Natural killer cell (primary cell): ENCODE measurements at regions not wholly inside any gene's neighbourhood (a gene's known extent, or its start where the extent isn't known, plus 50 kb on each side); places are given as distances from the start of the nearest gene placed in this dataset.

Source experiments
- ATAC-seq, 3 donors: fragments of 150-1000 bp in 2 of 3; fragments of 200-7000 bp in 1 of 3; cut with Tn5 transposase; 1 replicate in 1 of 3; 2 replicates in 2 of 3; pipeline ENCODE4 v1.10.0; 2021; ENCODE audit warnings: mild to moderate bottlenecking in 2 of 3, moderate library complexity in 2 of 3
- DNase-seq, 2 donors: peaks; one replicate each; pipeline versions ENCODE4 v3.0.0 to v3.0.0-alpha.2; 2013 to 2021; ENCODE audit warnings: mixed read lengths in 1 of 2
- H3K27ac ChIP-seq: one replicate; pipeline ENCODE4 v1.5.1; 2013; ENCODE audit warnings: mild to moderate bottlenecking, low read length
- H3K27me3 ChIP-seq: one replicate; pipeline ENCODE4 v1.6.1; 2013; ENCODE audit warnings: low read length; ENCODE audit not compliant: control insufficient read depth, insufficient read depth
- H3K36me3 ChIP-seq: one replicate; pipeline ENCODE4 v1.6.1; 2013; ENCODE audit warnings: low read length; ENCODE audit not compliant: control insufficient read depth, insufficient read depth
- H3K4me1 ChIP-seq: one replicate; pipeline ENCODE4 v1.6.1; 2013; ENCODE audit warnings: low read length; ENCODE audit not compliant: control insufficient read depth, insufficient read depth
- H3K4me3 ChIP-seq: one replicate; pipeline ENCODE4 v1.5.1; 2013; ENCODE audit warnings: low read length
- H3K9me3 ChIP-seq: one replicate; pipeline ENCODE4 v1.6.1; 2013; ENCODE audit warnings: low read length; ENCODE audit not compliant: control insufficient read depth, insufficient read depth
- H3K27ac Mint-ChIP-seq, 2 donors: one replicate each; pipeline ENCODE4 v1.8.0; 2022; ENCODE audit warnings: mild to moderate bottlenecking in 2 of 2, mixed read lengths in 2 of 2, moderate library complexity in 1 of 2
- H3K27me3 Mint-ChIP-seq, 2 donors: one replicate each; pipeline ENCODE4 v1.8.0; 2022; ENCODE audit warnings: low read depth in 2 of 2, mixed read lengths in 2 of 2
- H3K36me3 Mint-ChIP-seq: one replicate; pipeline ENCODE4 v1.8.0; 2022; ENCODE audit warnings: mixed read lengths
- H3K4me1 Mint-ChIP-seq, 2 donors: one replicate each; pipeline ENCODE4 v1.8.0; 2022; ENCODE audit warnings: mixed read lengths in 2 of 2
- H3K4me3 Mint-ChIP-seq: one replicate; pipeline ENCODE4 v1.8.0; 2022; ENCODE audit warnings: mild to moderate bottlenecking, moderate library complexity, mixed read lengths
- H3K9me3 Mint-ChIP-seq, 2 donors: one replicate each; pipeline ENCODE4 v1.8.0; 2022; ENCODE audit warnings: mixed read lengths in 2 of 2
- CTCF ChIP-seq: fragments of 200-600 bp; IDR thresholded peaks from one replicate; pipeline ENCODE4 v1.8.0; 2022; ENCODE audit warnings: antibody characterized with exemption
- WGBS: methylation state at CpG from one replicate; pipeline ENCODE4 v1.1.7; 2013; ENCODE audit warnings: missing lambda C conversion rate; ENCODE audit not compliant: insufficient coverage; 5-methylcytosine and 5-hydroxymethylcytosine counted together
- intact Hi-C: fragments of 100-400 bp; cut with micrococcal nuclease; formaldehyde crosslinking; loops from one replicate; pipeline ENCODE4 v1.14.2; 2022

GRCh38 chr6:137794516-137795201 lies 72.4 kb upstream of the TNFAIP3 start:
- DNase-seq: no peak
- Mint-ChIP-seq H3K4me3 (peak overlapping the region; percentile 43), H3K9me3 (no peaks in the 10 kb centered on the region), H3K27me3 (no peaks in the 10 kb centered on the region), H3K27ac (peak overlapping the region; percentile 77 to 86), H3K4me1 (peaks cover 40 to 42% of the 10 kb centered on the region in 2 donors), H3K36me3 (no peaks in the 10 kb centered on the region)
- no peak for TF ChIP-seq CTCF
- no peak overlapping the region for H3K4me3 ChIP-seq
- H3K27me3 ChIP-seq: no peaks in the 10 kb centered on the region
- peak in 2 of 3 donors; percentile 46 to 54 for ATAC-seq
- intact Hi-C loops: loop anchor here (1.0 kb wide), 1 partner anchor 86 kb away; no protein-coding TSS in a partner anchor
- H3K27ac ChIP-seq: peak overlapping the region; percentile 30
- WGBS: 65% methylated on average over 3 of the region's 4 CpGs
- H3K36me3 ChIP-seq: no peaks in the 10 kb centered on the region
- no peaks in the 10 kb centered on the region for H3K9me3 ChIP-seq
- peaks cover 30% of the 10 kb centered on the region for H3K4me1 ChIP-seq

DNA sequence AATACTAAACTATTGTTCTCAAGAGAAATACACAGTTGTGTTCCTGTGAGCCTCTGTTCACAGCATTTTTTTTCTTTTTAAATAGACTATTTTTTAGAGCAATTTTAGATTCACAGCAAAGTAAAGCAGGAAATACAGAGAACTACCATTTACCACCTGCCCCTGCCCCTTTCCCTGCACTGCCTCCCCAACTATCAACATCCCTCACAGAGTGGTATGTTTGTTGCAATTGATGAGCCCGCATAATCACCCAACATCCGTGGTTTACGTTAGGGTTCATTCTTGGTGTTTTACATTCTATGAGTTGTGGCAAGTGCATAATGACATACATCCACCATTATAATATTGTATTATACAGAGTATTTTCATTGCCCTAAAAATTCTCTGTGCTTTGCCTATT lies 71.6 kb upstream of the TNFAIP3 start:
- no peaks in the 10 kb centered on the region for H3K27me3 Mint-ChIP-seq
- no peak for TF ChIP-seq CTCF
- H3K27ac Mint-ChIP-seq: peak overlapping the region; percentile 77 to 86
- no CpG with 5 or more reads among the region's 3 CpGs for WGBS
- no peak overlapping the region for H3K4me3 ChIP-seq
- no peaks in the 10 kb centered on the region for H3K36me3 Mint-ChIP-seq
- H3K36me3 ChIP-seq: no peaks in the 10 kb centered on the region
- peak overlapping the region; percentile 43 for H3K4me3 Mint-ChIP-seq
- H3K4me1 ChIP-seq: peaks cover 36% of the 10 kb centered on the region
- H3K27ac ChIP-seq: no peak overlapping the region
- H3K27me3 ChIP-seq: no peaks in the 10 kb centered on the region
- no peaks in the 10 kb centered on the region for H3K9me3 ChIP-seq
- H3K4me1 Mint-ChIP-seq: peaks cover 48 to 50% of the 10 kb centered on the region in 2 donors
- intact Hi-C loops: loop anchor here (1.0 kb wide), 1 partner anchor 87 kb away; no protein-coding TSS in a partner anchor
- peak; percentile 32 to 68 (median 36) for ATAC-seq
- no peaks in the 10 kb centered on the region for H3K9me3 Mint-ChIP-seq
- peak in 1 of 2 donors; percentile 47 for DNase-seq

DNA sequence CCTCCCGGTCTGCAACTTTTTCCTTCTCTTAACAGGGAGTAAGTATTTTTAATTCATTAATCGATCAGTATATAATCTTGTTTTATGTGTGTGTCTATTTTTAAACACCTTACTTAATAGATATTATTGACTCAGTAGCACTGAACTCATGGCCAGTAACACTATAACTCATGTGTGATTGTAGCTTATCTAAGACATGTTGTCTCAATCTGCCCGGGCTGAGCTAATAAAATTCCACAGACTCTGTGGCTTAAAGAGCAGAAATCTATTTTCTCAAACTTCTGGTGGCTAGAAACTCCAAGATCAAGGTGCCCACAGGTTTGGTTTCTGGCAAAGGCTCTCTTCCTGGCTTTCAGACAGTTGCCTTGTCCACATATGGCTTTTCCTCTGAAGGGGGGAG lies 68.8 kb upstream of the TNFAIP3 start:
- no peaks in the 10 kb centered on the region for H3K36me3 Mint-ChIP-seq
- ATAC-seq (no peak), DNase-seq (no peak)
- H3K4me3 ChIP-seq: no peak overlapping the region
- TF ChIP-seq CTCF: no peak
- WGBS: 73% methylated on average over 1 of the region's 3 CpGs
- H3K36me3 ChIP-seq: no peaks in the 10 kb centered on the region
- no peak overlapping the region for H3K27ac ChIP-seq
- H3K4me1 ChIP-seq: peaks cover 32% of the 10 kb centered on the region
- H3K4me1 Mint-ChIP-seq: peaks cover 54 to 55% of the 10 kb centered on the region in 2 donors
- no peaks in the 10 kb centered on the region for H3K27me3 ChIP-seq
- no peaks in the 10 kb centered on the region for H3K9me3 Mint-ChIP-seq
- H3K4me3 Mint-ChIP-seq: no peak overlapping the region
- peak overlapping the region; percentile 65 to 67 for H3K27ac Mint-ChIP-seq
- intact Hi-C loops: no loop called here
- no peaks in the 10 kb centered on the region for H3K9me3 ChIP-seq
- H3K27me3 Mint-ChIP-seq: no peaks in the 10 kb centered on the region

DNA sequence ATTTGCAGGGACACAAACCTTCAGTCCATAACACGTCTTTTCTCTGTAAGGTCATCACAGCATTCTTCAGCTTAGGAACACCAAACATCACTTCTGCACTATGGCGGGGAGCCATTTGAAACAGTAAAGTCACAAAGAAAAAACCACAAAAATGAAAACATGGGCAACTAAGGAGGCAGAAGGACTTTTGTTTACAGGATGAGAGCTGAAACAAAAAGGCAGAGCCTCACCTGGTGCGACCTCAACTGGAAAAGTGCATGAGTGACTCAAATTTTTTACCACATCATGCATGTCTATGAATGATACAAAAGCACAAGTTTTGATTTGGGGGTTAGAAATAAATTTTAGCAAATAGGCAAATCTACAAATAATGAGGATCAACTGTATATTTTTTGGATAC lies 68.2 kb upstream of the TNFAIP3 start:
- Histone ChIP-seq H3K36me3 (no peaks in the 10 kb centered on the region), H3K27me3 (no peaks in the 10 kb centered on the region), H3K27ac (no peak overlapping the region), H3K4me3 (no peak overlapping the region), H3K9me3 (no peaks in the 10 kb centered on the region), H3K4me1 (peaks cover 31% of the 10 kb centered on the region)
- ATAC-seq: no peak
- 87% methylated on average over 3 of the region's 3 CpGs for WGBS
- Mint-ChIP-seq H3K4me1 (peaks cover 48 to 51% of the 10 kb centered on the region in 2 donors), H3K36me3 (no peaks in the 10 kb centered on the region), H3K4me3 (no peak overlapping the region), H3K9me3 (peaks cover 0 to 3% of the 10 kb centered on the region in 2 donors), H3K27me3 (no peaks in the 10 kb centered on the region), H3K27ac (peak overlapping the region; percentile 65 to 67)
- intact Hi-C loops: no loop called here
- TF ChIP-seq CTCF: no peak
- peak in 1 of 2 donors; percentile 67 for DNase-seq
